K562 (cell line): ENCODE measurements at regions not wholly inside any gene's neighbourhood (a gene's known extent, or its start where the extent isn't known, plus 50 kb on each side); places are given as distances from the start of the nearest gene placed in this dataset.

Source experiments
- ATF1 ChIP-seq, 2 experiments: fragments of 450-650 bp in 1 of 2; IDR thresholded peaks; 2 replicates each; pipeline ENCODE4 v1.6.1; 2016; ENCODE audit warnings: missing compliant biosample characterization in 1 of 2, missing genetic modification characterization in 1 of 2
- CXXC5 ChIP-seq: fragments of 250-450 bp; sonication (Bioruptor Pico); IDR thresholded peaks from 2 replicates; pipeline ENCODE4 v1.8.0; 2022; ENCODE audit warnings: inconsistent platforms, mild to moderate bottlenecking, moderate library complexity
- DIDO1 ChIP-seq: fragments of 450-650 bp; IDR thresholded peaks from 2 replicates; pipeline ENCODE4 v1.6.1; 2016; ENCODE audit warnings: low read depth, missing biosample characterization, missing genetic modification characterization
- DMBX1 ChIP-seq: fragments of 250-450 bp; sonication (Bioruptor Pico); IDR thresholded peaks from 2 replicates; pipeline ENCODE4 v1.8.0; 2022; ENCODE audit warnings: inconsistent platforms, mild to moderate bottlenecking, moderate library complexity, borderline replicate concordance
- GABPA ChIP-seq: fragments of 200-800 bp; sonication (Bioruptor generic); conservative IDR thresholded peaks from 2 replicates; pipeline ENCODE4 v1.6.1; 2016; ENCODE audit warnings: low read depth, missing genetic modification characterization, missing compliant biosample characterization
- ID3 ChIP-seq, 2 experiments: fragments of 250-450 bp in 1 of 2; fragments of 450-650 bp in 1 of 2; sonication (Bioruptor Pico) in 1 of 2; IDR thresholded peaks; 2 replicates each; pipeline versions ENCODE4 v1.6.1 to v1.8.0; 2016 to 2021; ENCODE audit warnings: mild to moderate bottlenecking in 2 of 2, moderate library complexity in 2 of 2, missing compliant biosample characterization in 1 of 2, missing genetic modification characterization in 1 of 2
- KHSRP ChIP-seq: fragments of 450-650 bp; IDR thresholded peaks from 2 replicates; pipeline ENCODE4 v1.6.1; 2017
- NFRKB ChIP-seq: fragments of 450-650 bp; IDR thresholded peaks from 2 replicates; pipeline ENCODE4 v1.6.1; 2016; ENCODE audit warnings: low read depth
- SMAD3 ChIP-seq: fragments of 450-650 bp; formaldehyde crosslinking; conservative IDR thresholded peaks from 2 replicates; pipeline ENCODE4 v1.4.0; 2020; ENCODE audit warnings: mild to moderate bottlenecking
- SMAD4 ChIP-seq: fragments of 250-450 bp; sonication (Bioruptor Pico); conservative IDR thresholded peaks from 2 replicates; pipeline ENCODE4 v1.8.0; 2021; ENCODE audit warnings: inconsistent platforms, mild to moderate bottlenecking, moderate library complexity
- SPI1 ChIP-seq: IDR thresholded peaks from 2 replicates; pipeline ENCODE4 v1.6.1; 2011; ENCODE audit warnings: low read depth, low read length, control low read depth, borderline replicate concordance
- TCF7L2 ChIP-seq: fragments of 150-350 bp; IDR thresholded peaks from 2 replicates; pipeline ENCODE4 v1.6.1; 2016; ENCODE audit warnings: low read depth, mild to moderate bottlenecking, low read length, moderate library complexity
- ZBTB7A ChIP-seq: IDR thresholded peaks from 2 replicates; pipeline ENCODE4 v1.6.1; 2011; ENCODE audit warnings: low read depth, mild to moderate bottlenecking, low read length, moderate library complexity, borderline replicate concordance; ENCODE audit not compliant: control insufficient read depth
- ZNF140 ChIP-seq: fragments of 250-450 bp; sonication (Bioruptor Pico); IDR thresholded peaks from 2 replicates; pipeline ENCODE4 v1.8.0; 2021; ENCODE audit warnings: moderate library complexity, mild to moderate bottlenecking, inconsistent platforms
- ZNF212 ChIP-seq: fragments of 450-650 bp; formaldehyde crosslinking; IDR thresholded peaks from 2 replicates; pipeline ENCODE4 v1.4.0; 2020; ENCODE audit warnings: mild to moderate bottlenecking
- ZNF3 ChIP-seq: fragments of 250-450 bp; sonication (Bioruptor Pico); IDR thresholded peaks from 2 replicates; pipeline ENCODE4 v1.5.0; 2021; ENCODE audit warnings: mild to moderate bottlenecking, moderate library complexity
- ZNF431 ChIP-seq: sonication (generic); formaldehyde crosslinking; IDR thresholded peaks from 2 replicates; pipeline ENCODE4 v1.8.0; 2022; ENCODE audit warnings: mild to moderate bottlenecking, missing genetic modification reagents
- ZNF644 ChIP-seq: fragments of 200-800 bp; sonication (Bioruptor generic); IDR thresholded peaks from 2 replicates; pipeline ENCODE4 v1.6.1; 2016; ENCODE audit warnings: low read depth, missing genetic modification characterization, missing compliant biosample characterization
- TF ChIP-seq, protein P1 (sequence below): fragments of 250-450 bp; sonication (Bioruptor Pico); IDR thresholded peaks from 2 replicates; pipeline ENCODE4 v1.4.0; 2020
- TF ChIP-seq, protein P2 (sequence below): fragments of 200-800 bp; sonication (Bioruptor generic); IDR thresholded peaks from 2 replicates; pipeline ENCODE4 v1.6.1; 2017; ENCODE audit warnings: missing genetic modification characterization, missing compliant biosample characterization

DNA sequence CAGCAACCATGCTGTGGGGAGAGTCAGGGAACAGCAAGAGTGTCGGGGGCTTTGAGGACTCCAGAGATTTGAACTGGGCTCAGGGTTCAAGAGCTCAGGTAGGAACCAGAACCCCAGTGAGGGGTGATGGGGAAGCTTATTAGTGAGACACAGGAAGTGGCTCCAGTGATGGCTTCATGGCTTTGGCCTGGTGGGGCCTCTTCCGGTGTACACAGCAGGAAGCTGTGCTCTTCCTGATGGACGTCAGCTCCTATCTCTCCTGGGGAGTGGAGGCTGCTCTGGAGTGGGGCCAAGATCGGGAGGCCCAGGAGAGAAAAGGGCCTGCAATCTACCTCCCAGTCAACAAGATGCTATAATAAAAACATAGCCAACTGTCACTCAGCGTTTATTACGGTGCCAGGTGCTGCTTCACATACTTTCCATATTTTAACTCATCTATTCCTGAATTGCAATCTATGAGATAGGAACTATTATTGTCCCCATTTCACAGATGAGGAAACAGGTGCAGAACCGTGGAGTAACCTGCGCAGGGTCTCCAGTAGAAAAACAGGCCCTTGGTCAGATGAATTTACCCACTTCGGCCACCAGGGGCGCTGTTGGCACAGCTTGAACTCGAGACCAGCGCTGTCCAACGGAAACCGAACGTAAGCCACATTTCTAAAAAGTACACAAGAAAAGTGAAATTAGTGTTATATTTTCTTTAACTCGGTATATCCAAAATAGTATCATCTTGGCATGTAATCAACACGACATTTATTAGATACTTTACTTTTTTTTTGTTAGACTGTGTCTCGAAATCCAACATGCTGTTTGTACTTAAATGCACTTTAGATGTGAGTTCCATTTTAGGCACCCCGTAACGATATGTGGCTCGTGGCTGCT lies 63.6 kb upstream of the DLK1 start (continued):
- TF ChIP-seq, protein P1, sequence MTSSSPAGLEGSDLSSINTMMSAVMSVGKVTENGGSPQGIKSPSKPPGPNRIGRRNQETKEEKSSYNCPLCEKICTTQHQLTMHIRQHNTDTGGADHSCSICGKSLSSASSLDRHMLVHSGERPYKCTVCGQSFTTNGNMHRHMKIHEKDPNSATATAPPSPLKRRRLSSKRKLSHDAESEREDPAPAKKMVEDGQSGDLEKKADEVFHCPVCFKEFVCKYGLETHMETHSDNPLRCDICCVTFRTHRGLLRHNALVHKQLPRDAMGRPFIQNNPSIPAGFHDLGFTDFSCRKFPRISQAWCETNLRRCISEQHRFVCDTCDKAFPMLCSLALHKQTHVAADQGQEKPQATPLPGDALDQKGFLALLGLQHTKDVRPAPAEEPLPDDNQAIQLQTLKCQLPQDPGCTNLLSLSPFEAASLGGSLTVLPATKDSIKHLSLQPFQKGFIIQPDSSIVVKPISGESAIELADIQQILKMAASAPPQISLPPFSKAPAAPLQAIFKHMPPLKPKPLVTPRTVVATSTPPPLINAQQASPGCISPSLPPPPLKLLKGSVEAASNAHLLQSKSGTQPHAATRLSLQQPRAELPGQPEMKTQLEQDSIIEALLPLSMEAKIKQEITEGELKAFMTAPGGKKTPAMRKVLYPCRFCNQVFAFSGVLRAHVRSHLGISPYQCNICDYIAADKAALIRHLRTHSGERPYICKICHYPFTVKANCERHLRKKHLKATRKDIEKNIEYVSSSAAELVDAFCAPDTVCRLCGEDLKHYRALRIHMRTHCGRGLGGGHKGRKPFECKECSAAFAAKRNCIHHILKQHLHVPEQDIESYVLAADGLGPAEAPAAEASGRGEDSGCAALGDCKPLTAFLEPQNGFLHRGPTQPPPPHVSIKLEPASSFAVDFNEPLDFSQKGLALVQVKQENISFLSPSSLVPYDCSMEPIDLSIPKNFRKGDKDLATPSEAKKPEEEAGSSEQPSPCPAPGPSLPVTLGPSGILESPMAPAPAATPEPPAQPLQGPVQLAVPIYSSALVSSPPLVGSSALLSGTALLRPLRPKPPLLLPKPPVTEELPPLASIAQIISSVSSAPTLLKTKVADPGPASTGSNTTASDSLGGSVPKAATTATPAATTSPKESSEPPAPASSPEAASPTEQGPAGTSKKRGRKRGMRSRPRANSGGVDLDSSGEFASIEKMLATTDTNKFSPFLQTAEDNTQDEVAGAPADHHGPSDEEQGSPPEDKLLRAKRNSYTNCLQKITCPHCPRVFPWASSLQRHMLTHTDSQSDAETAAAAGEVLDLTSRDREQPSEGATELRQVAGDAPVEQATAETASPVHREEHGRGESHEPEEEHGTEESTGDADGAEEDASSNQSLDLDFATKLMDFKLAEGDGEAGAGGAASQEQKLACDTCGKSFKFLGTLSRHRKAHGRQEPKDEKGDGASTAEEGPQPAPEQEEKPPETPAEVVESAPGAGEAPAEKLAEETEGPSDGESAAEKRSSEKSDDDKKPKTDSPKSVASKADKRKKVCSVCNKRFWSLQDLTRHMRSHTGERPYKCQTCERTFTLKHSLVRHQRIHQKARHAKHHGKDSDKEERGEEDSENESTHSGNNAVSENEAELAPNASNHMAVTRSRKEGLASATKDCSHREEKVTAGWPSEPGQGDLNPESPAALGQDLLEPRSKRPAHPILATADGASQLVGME (CRISPR knock-in tag) = no peak
- TF ChIP-seq SMAD4 (CRISPR knock-in tag) (no peak; the same call in 1 of the 2 replicates), ZNF3 (CRISPR knock-in tag) (no peak), ID3 (CRISPR knock-in tag; IDR thresholded peaks at IDR 0.05) (no peak), ID3 (tag; IDR thresholded peaks at IDR 0.05) (0 out of 2 replicates have a peak, but pooled peaks have one; percentile 46), CXXC5 (peak; percentile 40; the same call in 1 of the 2 replicates), DIDO1 (0 out of 2 replicates have a peak, but pooled peaks have one; percentile 38), ZNF212 (CRISPR knock-in tag) (no peak), ZNF431 (0 out of 2 replicates have a peak, but pooled peaks have one; percentile 49), TCF7L2 (no peak), ZNF644 (tag) (0 out of 2 replicates have a peak, but pooled peaks have one; percentile 23), GABPA (tag) (peak; percentile 94), ZBTB7A (no peak), SPI1 (no peak), KHSRP (no peak), ATF1 (CRISPR knock-in tag; IDR thresholded peaks at IDR 0.05) (no peak), ATF1 (tag; IDR thresholded peaks at IDR 0.05) (0 out of 2 replicates have a peak, but pooled peaks have one; percentile 30), SMAD3 (no peak), DMBX1 (peak; percentile 57; the same call in 1 of the 2 replicates), NFRKB (no peak), ZNF140 (CRISPR knock-in tag) (no peak)
- TF ChIP-seq, protein P2, sequence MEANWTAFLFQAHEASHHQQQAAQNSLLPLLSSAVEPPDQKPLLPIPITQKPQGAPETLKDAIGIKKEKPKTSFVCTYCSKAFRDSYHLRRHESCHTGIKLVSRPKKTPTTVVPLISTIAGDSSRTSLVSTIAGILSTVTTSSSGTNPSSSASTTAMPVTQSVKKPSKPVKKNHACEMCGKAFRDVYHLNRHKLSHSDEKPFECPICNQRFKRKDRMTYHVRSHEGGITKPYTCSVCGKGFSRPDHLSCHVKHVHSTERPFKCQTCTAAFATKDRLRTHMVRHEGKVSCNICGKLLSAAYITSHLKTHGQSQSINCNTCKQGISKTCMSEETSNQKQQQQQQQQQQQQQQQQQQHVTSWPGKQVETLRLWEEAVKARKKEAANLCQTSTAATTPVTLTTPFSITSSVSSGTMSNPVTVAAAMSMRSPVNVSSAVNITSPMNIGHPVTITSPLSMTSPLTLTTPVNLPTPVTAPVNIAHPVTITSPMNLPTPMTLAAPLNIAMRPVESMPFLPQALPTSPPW (CRISPR knock-in tag) = peak; percentile 22; the same call in 1 of the 2 replicates
